ENCODE measurements at regions not wholly inside any gene's neighbourhood (a gene's known extent, or its start where the extent isn't known, plus 50 kb on each side); places are given as distances from the start of the nearest gene placed in this dataset.

DNA sequence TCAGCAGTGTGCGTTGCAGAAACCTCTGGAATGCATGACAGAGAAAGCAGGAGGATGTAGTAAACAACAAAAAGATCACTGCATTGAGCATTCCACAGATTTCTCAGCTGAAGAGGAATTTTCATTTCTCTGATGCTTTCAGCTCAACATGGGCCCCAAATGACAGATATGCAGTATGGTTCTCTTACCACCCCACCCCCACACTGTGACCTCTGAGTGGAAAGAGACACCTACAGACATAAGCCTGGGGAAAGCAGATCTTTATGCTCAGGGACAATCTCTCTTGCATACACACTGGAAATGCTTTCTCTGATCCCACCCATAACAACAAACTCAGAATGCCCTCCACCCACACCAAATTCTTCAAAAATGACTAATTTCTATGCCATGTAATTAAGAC is 983.7 kb upstream of the LCORL start:
- no peak for DNase-seq

GRCh38 chr4:19002170-19002569 is 980.6 kb upstream of the LCORL start:
- DNase-seq, result no peak

- DNase-seq, result no peak
Observed at GRCh38 chr4:18999595-18999994, 978.0 kb upstream of the LCORL start.

DNA sequence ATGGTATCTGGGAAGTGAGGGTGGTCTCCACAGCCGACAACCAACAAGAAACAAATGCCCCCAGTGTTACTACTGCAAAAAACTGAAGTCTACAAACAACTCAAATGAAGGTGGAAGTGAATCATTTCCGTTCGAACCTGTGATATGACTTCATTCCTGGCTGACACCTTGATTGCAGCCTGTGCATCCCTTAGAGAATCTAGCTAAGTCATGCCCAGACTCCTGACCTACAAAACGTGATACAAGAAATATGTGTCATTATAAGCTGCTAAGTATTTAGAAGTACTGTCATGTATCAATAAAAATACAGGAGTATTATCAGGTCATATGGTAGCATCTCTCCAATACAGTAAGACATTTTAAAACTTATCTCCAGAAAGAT is 959.7 kb upstream of the LCORL start:
- DNase-seq, result no peak

DNA sequence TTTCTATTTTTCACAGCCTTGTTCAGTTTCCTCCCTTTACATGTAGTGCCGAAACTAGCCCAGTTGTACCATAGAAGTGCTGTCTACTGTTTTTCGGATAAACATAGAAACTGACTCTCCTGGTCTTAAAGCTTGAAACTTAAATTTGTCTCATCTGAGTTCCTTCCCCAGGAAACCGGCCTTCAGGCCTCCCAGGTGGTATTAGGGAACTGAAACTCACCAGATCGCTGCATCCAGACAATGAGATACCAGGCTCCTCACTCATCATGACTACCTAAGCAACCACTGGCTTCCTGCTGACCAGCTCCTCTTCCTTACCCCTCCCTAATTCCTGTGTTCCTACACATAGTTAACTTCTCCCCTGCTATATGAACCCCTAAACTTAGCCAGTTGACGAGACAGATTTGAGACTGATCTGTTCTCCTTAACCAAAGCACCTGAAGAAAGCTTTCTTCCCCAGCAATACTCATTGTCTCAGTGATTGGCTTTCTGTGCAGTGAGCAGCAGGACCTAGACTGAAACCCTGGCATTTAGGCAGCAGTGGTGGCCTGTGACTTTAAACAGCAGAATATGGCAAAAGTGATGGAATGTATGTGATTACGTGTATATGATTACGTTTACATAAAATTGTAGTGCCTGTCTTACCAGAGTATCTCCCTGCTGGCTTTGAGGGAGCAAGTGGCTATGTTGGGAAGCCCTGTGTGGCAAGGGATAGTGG is 959.1 kb upstream of the LCORL start:
- no peak for DNase-seq

GRCh38 chr4:18976884-18977283 is 955.3 kb upstream of the LCORL start:
- no peak for DNase-seq

DNA sequence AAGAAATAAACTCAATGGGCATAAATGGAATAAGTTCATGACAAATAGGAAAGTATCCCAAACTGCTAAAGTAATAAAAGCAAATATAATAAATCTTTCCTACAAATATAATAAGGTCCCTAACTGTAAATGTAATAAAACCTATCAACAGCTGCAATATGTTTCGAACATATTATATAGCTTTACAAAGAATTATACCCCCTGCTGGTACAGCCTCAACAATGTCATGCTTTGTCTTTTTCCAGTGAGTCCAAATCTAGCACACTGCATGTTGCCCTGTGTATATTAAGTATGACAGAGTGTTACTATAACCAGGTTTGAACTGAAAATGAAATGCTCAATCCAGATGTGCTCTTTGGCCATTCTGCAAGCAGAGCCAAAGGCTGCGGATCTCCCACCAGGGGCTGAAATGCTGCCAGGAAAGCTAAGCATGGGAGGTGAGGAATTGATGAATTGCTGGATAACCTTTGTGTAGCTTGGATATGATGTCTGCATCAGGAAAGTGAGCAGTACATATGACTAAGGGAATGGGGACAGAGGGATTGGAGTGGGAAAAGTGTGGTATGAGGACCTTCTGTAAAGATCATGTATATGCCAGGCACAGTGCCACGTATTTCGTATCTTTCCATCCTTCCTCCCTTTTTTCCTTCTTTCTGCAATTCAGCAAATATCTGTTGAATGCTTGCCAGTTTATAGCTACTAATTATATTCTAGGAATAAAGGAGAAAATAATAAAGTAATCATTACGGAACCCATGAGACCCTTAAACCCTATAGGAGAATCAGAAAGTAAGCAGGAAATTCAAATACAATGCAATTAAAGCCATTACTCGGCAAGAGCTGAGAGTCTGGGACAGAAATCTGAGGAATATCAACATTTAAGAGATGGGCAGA is 954.6 kb upstream of the LCORL start:
- no peak for DNase-seq

DNA sequence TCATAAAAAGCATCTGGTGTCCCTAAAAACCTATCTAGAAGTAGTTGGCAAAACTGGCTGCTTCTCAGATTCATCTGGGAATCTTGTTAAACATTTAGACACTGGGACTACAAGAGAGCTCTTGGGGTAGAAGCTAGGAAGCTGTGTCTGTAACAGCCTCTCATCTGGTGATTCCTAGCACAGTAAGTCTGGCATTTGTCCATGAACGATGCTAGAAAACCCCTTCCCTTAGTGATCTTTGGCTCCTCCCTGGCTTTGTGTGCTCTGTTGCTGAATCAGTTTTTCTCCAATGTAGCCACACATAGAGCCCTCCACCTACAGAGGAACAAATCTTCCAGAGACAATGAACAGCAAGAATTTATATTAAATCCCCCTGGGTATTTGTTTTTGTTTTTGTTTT is 951.7 kb upstream of the LCORL start:
- DNase-seq, result no peak

- no peak for DNase-seq
Observed at GRCh38 chr4:18961879-18962278, 940.3 kb upstream of the LCORL start.

DNA sequence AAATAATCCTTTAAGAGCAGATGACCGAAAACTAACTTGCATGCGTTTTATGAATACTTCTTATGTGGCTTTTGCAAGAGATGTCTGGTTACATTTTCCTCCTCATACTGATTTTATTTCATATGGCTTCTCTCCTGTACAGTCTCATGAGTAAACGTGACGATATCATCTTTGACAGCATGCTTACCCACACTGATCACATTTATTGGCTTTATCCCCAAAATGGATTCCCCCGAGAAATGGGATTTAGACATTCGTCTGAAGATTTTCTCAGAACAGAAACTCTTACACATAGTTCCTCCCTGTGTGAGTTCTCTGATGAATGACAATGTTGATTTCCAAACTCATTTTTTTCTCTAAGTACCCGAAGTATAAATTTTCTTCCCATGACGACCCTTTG is 939.7 kb upstream of the LCORL start:
- DNase-seq, result no peak

- no peak for DNase-seq
Observed at GRCh38 chr4:18957716-18958115, 936.2 kb upstream of the LCORL start.

DNA sequence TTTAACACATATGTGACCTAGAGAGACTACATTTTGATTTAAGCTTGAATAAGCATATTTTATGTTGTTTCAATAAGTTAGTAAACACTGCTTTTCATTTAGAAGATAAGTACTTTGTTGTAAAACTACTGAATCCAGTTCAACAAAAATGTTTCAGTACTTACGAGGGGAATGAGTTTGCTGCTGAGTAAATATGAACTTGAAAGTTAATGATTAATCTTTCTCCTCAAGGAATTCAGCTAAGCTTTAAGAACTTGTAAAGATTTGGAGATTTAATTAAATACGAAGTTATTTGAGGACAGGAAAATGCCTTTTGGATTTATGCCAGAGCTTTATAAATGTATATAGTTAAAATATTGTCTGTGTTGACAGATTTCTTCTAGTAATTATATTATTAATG is 933.0 kb upstream of the LCORL start:
- no peak for DNase-seq

DNA sequence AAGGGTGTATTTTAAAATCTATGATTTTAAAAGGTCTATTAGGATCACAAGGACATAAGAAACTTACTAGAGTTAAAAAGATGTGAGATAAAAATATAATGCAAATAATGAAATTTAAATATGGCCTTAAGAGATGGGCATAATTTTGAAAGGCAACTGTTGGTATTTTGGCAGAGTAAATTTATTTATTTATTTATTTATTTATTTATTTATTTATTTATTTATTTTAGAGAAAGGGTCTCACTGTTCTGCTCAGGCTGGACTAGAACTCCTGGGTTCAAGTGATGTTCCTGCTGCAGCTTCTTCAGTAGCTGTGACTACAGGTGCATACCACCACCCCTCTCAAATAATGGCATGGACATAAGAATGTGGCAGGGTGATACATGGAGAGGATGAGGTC is 932.1 kb upstream of the LCORL start:
- DNase-seq, result no peak

DNA sequence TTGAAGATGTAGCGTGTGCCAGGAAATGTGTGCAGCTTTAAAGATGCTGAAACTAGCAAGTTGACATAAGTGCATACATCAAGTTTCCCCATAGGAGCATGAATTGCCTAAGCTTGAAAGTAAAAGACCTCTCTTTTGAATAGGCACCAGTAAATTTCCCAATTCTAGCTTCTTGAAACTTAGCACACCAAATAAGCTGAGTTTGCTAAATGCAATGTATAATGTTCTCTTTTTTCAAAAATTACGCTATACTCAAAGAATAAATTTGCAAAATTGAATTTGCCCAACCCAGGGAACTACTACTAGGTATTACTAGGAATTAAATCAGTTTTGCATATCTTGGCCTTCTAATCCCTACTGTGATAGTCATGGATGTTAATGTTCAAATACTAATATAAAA is 923.9 kb upstream of the LCORL start:
- no peak for DNase-seq

GRCh38 chr4:18942874-18943273 is 921.3 kb upstream of the LCORL start:
- no peak for DNase-seq

GRCh38 chr4:18938343-18939099 is 917.0 kb upstream of the LCORL start:
- DNase-seq, result no peak

DNA sequence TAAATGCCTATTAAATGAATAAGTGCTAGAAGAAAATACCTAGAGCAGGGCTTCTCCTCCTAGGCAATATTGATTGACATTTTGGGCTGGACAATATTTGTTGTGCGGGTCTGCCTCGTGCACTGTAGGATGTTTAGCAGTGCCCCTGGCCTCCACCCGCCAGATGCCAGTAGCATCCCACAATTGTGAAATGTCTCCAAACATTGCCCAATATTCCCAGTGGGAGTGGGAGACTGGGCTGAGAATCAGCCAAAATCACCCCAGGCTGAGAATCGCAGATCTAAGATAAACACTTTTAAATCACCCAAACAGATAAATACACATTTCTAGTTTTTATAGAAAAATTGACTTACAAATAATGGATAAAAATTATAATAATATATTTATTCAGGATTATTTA is 916.2 kb upstream of the LCORL start:
- DNase-seq, result no peak

DNA sequence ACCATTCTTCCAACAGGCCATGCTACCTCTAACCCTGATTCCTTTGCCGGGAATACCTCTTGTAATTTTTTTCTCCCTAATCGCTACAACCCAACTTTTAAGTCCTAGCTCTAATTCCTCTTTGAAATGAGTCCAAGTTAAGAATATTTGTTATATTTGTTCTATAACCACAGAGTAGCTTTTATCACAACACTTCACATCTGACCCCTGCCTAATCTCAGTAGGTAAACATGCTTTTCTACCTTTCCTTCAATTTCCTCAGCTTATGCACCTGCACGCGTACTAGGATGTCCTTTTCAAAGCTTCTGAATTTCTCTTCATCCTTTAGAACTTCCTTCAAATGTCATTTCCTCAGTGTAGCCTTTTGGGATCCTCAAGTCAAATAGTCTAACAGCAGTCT is 915.5 kb upstream of the LCORL start:
- no peak for DNase-seq

DNA sequence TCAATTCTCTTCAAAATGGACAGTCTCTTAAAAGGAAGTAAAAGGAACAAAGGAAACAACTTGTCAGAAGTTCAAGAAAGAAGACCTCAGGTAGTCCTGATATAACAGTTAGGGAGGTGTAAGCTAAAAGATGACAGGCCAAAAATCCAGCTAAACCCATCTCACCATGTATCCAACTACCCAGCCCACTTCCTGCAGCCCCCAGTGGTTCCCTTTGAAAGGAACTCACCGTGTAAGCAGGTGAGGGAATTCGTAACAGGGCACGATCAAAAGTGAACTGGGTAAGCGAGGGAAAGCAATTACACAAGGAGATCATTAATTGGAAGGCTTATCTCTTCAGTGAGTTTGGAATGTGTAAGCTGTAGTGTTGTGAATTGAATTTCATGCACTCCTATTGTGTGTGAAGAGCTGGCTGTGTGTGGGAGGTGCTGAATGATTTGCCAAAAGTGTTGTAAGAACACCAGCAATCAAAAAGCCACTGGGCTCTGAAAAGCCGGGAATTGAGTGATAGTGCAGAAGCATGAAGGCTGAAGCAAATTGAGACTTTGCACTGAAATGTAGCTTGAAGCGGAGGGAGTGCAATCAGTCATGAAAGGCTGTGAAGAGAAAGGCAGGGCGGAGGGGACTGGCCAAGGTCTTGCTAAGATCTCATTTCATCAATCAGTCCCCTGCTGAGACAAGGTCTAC is 914.2 kb upstream of the LCORL start:
- no peak for DNase-seq

DNA sequence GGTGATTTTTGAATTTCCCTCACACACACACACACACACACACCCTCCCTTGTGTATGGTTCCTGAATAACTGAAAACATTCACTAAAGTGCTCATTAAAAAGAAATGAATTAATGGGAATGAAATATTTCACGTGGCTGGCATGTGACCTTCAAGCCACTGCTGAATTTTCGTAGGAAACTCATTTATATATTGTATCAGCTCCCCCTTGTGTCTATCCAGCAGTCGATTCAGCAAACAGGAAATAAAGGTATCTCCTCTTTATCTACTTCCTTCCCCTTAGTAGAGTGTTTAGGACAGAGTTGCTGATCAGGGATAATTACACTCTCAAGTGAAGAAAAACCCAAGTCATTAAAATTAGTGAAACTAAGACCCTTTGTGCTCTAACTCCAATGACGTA is 912.6 kb upstream of the LCORL start:
- no peak for DNase-seq

GRCh38 chr4:18932730-18933339 is 911.3 kb upstream of the LCORL start:
- DNase-seq, result no peak

DNA sequence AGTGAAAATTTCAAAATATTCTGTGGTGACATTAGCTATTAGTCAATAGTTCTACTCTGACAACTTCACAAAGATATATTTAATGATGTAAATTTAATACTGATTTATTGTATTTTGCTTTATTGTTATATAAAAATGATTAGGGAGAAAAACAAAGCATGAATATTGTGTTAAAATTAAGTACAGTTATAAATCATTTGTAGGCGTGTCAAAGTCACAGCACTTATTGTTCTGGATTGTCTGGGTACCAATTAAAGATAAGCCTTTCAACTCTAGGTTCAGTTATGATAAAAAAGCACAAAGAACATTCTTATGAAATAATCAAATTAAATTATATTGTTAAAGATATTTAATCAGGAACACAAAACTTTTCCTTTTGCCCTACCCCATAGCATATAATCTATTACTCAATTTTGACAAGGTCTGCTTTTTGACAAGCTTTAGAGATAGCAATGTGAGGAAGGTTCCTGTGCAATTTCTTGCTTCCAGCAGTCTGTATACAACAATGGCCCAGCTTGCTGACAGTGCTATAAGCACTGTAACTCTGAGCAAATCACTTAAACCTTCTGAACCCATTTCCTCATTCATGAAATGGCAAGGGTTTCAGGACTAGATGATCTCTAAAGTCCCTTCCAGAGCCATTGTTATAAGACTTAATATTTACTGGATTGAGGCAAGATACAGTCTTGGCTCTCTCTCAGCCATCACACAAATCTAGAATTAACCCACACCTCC is 910.3 kb upstream of the LCORL start:
- no peak for DNase-seq
